HG02852 (cell line): ENCODE measurements at regions not wholly inside any gene's neighbourhood (a gene's known extent, or its start where the extent isn't known, plus 50 kb on each side); places are given as distances from the start of the nearest gene placed in this dataset.

Experiments
- ATAC-seq: cut with Tn5 transposase; IDR thresholded peaks from one replicate; pipeline ENCODE4 v1.9.1; 2021; ENCODE audit warnings: mild to moderate bottlenecking, moderate library complexity; ENCODE audit not compliant: unreplicated experiment

- ATAC-seq: no peak
Measured at GRCh38 chr4:124253080-124253479, 459.5 kb downstream of the ANKRD50 start.

- ATAC-seq: peak; percentile 95
Measured at GRCh38 chr4:124262211-124263179, 450.0 kb downstream of the ANKRD50 start.

GRCh38 chr4:124265701-124266100 lies 446.8 kb downstream of the ANKRD50 start:
- ATAC-seq: no peak

GRCh38 chr4:124266721-124267120 lies 445.8 kb downstream of the ANKRD50 start:
- ATAC-seq: no peak

GRCh38 chr4:124276461-124276860 lies 436.1 kb downstream of the ANKRD50 start:
- ATAC-seq: no peak

GRCh38 chr4:124277691-124278090 lies 434.8 kb downstream of the ANKRD50 start:
- no peak for ATAC-seq

- ATAC-seq: no peak
Measured at GRCh38 chr4:124278477-124278876, 434.1 kb downstream of the ANKRD50 start.

- ATAC-seq: no peak
Measured at GRCh38 chr4:124279741-124280140, 432.8 kb downstream of the ANKRD50 start.

- no peak for ATAC-seq
Measured at GRCh38 chr4:124282301-124282898, 430.1 kb downstream of the ANKRD50 start.

- ATAC-seq: no peak
Measured at GRCh38 chr4:124288706-124289486, 423.6 kb downstream of the ANKRD50 start.

GRCh38 chr4:124290678-124291077 lies 421.9 kb downstream of the ANKRD50 start:
- ATAC-seq: no peak

- no peak for ATAC-seq
Measured at GRCh38 chr4:124295413-124295812, 417.1 kb downstream of the ANKRD50 start.

GRCh38 chr4:124304941-124305340 lies 407.6 kb downstream of the ANKRD50 start:
- ATAC-seq: no peak

GRCh38 chr4:124306352-124306751 lies 406.2 kb downstream of the ANKRD50 start:
- ATAC-seq: no peak

- no peak for ATAC-seq
Measured at GRCh38 chr4:124307143-124307542, 405.4 kb downstream of the ANKRD50 start.

- ATAC-seq: no peak
Measured at GRCh38 chr4:124318292-124318691, 394.2 kb downstream of the ANKRD50 start.

GRCh38 chr4:124321364-124321763 lies 391.2 kb downstream of the ANKRD50 start:
- ATAC-seq: no peak

GRCh38 chr4:124322234-124323065 lies 390.1 kb downstream of the ANKRD50 start:
- peak; percentile 49 for ATAC-seq

GRCh38 chr4:124325690-124326089 lies 386.8 kb downstream of the ANKRD50 start:
- ATAC-seq: no peak

GRCh38 chr4:124329134-124329533 lies 383.4 kb downstream of the ANKRD50 start:
- no peak for ATAC-seq
